Iris pigment epithelial cell (primary cell): ENCODE measurements at regions not wholly inside any gene's neighbourhood (a gene's known extent, or its start where the extent isn't known, plus 50 kb on each side); places are given as distances from the start of the nearest gene placed in this dataset.
"Not testable (repeated sequence)": the region's sequence is repeated elsewhere in the genome, so short reads cannot be mapped to it uniquely, and the experiment has no call there.

Experiments used
- DNase-seq: peaks from one replicate; pipeline ENCODE4 v3.0.0-alpha.2; 2011; ENCODE audit warnings: low read depth

GRCh38 chr20:55937283-55937682 is 68.0 kb downstream of the CBLN4 start:
- no peak for DNase-seq

- no peak for DNase-seq
Measured at GRCh38 chr20:55936209-55936595, 69.1 kb downstream of the CBLN4 start.

DNA sequence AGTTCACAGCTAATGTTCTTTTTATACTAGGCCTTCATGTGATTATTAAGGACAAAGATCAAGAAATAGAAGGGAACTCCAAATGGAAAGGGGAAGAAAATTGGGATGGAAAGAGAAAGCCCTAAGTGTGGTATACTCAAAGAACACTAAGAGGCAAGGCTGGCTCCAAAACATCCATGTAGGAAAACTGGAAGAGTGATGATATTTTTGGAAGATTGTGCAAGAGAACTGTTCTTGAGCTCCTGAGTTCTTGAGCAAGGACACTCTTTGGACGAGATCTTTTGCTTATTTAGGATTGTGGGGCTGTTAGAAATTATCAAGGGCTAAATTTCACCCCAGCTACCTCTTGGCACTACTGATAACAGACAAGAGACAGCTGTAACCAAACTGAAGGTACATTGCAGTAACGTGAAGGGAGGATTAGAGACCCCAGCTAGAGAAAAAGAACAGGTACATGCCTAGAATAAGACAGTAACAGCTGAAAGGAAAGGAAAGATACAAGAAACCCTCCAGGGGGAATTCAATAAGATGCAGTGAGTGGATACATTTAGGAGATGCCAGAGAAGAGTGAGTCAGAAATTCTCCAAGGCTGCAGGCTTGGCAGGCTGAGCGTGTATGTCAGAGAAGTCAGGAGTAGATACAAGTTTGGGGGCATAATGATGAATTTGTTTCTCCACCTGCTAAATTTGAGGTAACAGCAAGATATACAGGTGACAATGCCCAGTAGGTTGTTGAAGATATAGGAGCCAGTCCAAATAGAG is 69.7 kb downstream of the CBLN4 start:
- no peak for DNase-seq

- DNase-seq: no peak
Measured at GRCh38 chr20:55934146-55934545, 71.2 kb downstream of the CBLN4 start.

DNA sequence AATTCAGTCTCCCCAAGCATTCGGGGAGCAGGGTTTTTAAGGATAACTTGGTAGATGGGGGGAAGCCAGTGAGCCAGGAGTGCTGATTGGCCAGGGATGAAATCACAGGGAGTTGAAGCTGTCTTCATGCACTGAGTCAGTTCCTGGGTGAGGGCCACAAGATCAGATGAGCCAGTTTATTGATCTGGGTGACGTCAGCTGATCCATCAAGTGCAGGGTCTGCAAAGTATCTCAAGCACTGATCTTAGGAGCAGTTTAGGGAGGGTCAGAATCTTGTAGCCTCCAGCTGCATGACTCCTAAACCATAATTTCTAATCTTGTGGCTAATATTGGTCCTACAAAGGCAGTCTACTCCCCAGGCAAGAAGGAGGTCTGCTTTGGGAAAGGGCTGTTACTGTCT is 74.4 kb downstream of the CBLN4 start:
- DNase-seq: not testable (repeated sequence)

DNA sequence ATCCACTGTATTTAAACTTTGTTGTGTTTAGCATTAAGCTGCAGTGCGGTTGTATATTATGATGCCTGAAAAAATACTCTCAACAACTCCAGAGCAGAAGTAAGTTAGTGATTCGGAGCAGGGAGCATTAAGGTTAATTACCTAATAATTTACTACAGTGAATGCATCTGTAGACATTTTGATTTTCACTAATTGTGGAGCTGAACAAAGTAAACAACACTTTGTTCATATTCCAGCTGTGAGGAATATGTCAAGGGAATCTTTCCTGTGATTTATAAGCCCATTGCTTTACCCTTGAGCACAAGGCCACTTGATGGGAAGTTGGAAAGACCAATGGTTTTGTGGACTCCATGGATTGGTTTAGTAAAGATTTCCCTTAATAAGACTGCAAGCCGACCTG is 77.1 kb downstream of the CBLN4 start:
- DNase-seq: no peak

DNA sequence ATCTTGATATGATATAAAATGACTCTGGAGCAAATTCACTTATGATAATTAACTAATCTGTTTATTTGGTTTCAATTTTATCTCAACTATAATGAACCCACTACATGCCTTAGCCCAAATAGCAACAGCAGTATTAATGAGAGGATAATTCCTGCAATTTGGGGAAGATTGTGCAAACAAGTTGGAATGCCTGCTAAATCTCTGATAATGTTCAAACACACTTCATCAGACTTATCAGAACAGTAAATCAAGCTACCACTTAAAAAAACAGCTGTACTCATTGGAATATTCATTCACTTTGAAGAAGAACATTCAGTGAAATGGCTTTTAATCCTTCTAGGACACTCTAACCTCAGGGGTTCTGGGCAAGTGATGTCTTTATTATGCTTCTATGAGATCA is 85.4 kb downstream of the CBLN4 start:
- no peak for DNase-seq

GRCh38 chr20:55919319-55919718 is 86.0 kb downstream of the CBLN4 start:
- DNase-seq: no peak

GRCh38 chr20:55918471-55918870 is 86.8 kb downstream of the CBLN4 start:
- no peak for DNase-seq

- DNase-seq: peak; percentile 1
Measured at GRCh38 chr20:55893031-55893430, 112.3 kb downstream of the CBLN4 start.

GRCh38 chr20:55888685-55889084 is 116.6 kb downstream of the CBLN4 start:
- no peak for DNase-seq

GRCh38 chr20:55882910-55883309 is 122.4 kb downstream of the CBLN4 start:
- no peak for DNase-seq

DNA sequence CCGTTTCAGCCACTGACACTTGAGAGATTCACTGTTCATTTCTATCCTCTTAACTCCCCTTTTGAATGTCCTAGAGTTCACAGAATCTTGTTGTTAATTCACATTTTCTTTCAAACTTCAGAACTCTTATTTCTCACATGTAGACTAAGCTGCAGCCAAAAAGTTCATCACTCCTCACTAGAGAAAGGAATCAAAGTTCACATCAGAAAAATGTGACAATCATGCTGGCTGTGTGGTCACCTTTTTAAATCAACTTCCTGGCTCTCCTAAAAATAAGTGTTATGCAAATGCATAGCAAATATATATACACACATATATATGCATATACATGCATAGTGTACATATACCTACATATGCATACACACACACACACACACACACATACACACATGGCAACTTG is 123.0 kb downstream of the CBLN4 start:
- DNase-seq: no peak

GRCh38 chr20:55881204-55881603 is 124.1 kb downstream of the CBLN4 start:
- DNase-seq: no peak

- no peak for DNase-seq
Measured at GRCh38 chr20:55880361-55880760, 125.0 kb downstream of the CBLN4 start.

- DNase-seq: no peak
Measured at GRCh38 chr20:55855052-55855451, 150.3 kb downstream of the CBLN4 start.

GRCh38 chr20:55830121-55830827 is 175.0 kb downstream of the CBLN4 start:
- no peak for DNase-seq

- no peak for DNase-seq
Measured at GRCh38 chr20:55805138-55805537, 200.2 kb downstream of the CBLN4 start.

DNA sequence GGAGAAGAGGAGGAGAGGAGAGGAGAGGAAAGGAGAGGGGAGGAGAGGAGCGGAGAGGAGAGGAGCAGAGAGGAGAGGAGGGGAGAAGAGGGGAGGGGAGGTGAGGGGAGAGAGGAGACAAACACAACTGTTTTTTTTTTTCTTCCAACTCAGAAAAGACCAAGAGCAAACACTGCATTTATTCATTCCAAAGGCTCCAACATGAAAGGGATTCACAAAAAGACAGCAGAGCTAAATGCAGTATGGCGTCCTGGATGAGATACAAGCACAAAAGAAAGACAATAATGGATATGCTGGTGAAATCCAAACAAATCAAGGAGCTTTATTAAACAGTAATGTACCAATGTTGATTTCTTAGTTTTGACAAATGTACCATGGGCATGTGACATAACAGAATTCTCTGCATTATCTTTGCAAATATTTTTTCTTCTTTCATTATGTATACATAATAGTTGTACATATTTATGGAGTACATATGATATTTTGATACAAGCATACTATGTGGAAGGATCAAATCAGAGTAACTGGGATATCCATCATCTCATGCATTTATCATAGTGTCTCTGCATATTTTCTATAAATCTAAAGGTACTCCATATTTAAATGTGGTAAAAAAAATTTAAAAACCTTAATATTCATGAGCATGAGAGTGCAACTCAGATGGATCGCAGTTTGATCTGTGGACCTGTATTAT is 204.6 kb downstream of the CBLN4 start:
- DNase-seq: no peak

DNA sequence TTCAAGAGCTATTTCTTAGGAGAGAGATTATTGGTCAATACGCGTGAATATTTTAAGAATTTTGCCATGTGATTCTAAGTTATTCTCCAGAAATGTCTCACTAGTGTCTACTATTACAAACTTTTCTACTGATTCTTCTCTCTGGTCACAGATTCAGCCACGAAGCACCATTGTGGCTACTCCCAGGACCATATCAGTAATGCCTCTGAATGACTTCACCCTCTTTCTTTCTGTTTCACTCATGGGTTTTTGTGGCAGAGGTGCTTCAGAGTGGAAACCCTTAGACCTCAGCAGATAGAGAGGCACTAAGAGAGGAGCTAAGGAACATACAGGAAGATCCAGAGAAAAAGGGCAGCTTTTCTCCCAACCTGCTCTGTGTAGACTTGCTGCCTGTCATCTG is 211.3 kb downstream of the CBLN4 start:
- DNase-seq: no peak

DNA sequence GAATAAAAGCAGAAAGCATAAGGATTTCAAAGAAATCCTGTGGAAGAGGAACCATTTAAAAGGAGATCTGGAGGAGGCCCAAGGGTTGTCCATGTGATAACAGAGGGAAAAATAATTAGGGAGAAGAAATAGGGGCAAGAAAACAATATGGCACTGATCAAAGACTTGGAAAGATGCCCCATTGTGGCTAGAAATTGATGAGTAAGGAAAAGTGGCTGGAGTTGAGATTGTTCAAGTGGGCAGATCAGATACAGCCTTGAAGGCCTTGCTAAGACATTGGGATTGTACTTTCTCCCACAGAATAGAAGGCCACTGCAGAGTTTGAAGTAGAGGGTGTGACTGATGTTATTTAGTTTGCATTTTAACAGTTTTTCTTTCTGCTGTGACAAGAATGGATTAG is 213.3 kb downstream of the CBLN4 start:
- no peak for DNase-seq

GRCh38 chr20:55790178-55790577 is 215.1 kb downstream of the CBLN4 start:
- DNase-seq: no peak

DNA sequence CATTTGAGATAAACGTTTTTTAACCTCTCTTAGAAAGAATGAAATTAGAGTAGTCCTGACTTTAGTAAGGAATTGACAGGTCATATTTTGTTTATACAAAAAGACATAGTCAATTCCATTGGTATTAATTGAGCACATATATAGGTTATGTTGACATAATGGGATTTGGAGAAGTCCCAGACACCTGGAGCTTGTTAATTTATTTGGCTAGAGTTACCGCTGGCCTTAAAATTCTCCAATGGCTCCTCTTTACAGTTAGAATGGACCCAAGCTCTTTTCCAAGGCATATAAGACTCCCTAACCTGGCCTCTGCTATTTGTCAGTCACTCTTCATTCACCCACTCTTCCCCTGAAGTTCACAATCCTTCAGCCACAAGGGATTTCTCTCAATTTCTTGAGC is 221.3 kb downstream of the CBLN4 start:
- DNase-seq: no peak
